Astrocyte (in vitro differentiated cells and primary cell): ENCODE measurements at regions not wholly inside any gene's neighbourhood (a gene's known extent, or its start where the extent isn't known, plus 50 kb on each side); places are given as distances from the start of the nearest gene placed in this dataset.

Experiments used
- CTCF ChIP-seq: IDR thresholded peaks from 2 replicates; pipeline ENCODE4 v1.5.1; 2011; ENCODE audit warnings: low read depth, mild to moderate bottlenecking, inconsistent platforms, low read length, moderate library complexity; ENCODE audit not compliant: insufficient read depth
- EZH2 ChIP-seq: IDR thresholded peaks from 2 replicates; pipeline ENCODE4 v1.6.1; 2012; ENCODE audit warnings: mild to moderate bottlenecking, low read length, inconsistent platforms; ENCODE audit not compliant: insufficient read depth

- TF ChIP-seq CTCF: no peak
- no peak for TF ChIP-seq EZH2
Observed at GRCh38 chrX:98068024-98068580, 1184.4 kb downstream of the RPA4 start.
